ENCODE measurements at regions not wholly inside any gene's neighbourhood (a gene's known extent, or its start where the extent isn't known, plus 50 kb on each side); places are given as distances from the start of the nearest gene placed in this dataset.

DNA sequence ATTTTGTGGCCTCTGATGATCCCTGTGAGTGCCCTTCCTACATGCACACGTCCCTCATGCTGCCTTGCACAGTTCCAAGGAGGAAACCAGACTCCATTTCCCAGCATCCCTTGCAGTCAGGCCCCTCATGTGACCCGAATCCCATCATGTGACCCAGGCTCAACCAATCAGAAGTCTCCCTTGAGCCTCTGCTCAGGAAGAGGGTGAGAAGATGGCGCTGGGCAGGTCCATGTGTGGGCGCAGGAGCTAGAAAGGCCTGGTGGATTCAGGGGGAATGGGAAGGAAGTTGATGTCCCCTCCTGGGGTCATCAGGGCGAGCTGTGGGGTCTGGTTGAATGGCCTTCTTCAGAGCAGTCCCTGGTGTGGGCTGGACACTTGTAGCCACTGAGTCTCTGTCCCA, 240.5 kb downstream of the ADGRD1 start:
- TF ChIP-seq, protein P1, sequence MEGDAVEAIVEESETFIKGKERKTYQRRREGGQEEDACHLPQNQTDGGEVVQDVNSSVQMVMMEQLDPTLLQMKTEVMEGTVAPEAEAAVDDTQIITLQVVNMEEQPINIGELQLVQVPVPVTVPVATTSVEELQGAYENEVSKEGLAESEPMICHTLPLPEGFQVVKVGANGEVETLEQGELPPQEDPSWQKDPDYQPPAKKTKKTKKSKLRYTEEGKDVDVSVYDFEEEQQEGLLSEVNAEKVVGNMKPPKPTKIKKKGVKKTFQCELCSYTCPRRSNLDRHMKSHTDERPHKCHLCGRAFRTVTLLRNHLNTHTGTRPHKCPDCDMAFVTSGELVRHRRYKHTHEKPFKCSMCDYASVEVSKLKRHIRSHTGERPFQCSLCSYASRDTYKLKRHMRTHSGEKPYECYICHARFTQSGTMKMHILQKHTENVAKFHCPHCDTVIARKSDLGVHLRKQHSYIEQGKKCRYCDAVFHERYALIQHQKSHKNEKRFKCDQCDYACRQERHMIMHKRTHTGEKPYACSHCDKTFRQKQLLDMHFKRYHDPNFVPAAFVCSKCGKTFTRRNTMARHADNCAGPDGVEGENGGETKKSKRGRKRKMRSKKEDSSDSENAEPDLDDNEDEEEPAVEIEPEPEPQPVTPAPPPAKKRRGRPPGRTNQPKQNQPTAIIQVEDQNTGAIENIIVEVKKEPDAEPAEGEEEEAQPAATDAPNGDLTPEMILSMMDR (IDR thresholded peaks at IDR 0.05) = no peak
- no peak for TF ChIP-seq POLR2A (IDR thresholded peaks at IDR 0.05)

Measured in esophagus squamous epithelium (tissue), 4 donors.